ENCODE measurements at regions not wholly inside any gene's neighbourhood (a gene's known extent, or its start where the extent isn't known, plus 50 kb on each side); places are given as distances from the start of the nearest gene placed in this dataset.

DNA sequence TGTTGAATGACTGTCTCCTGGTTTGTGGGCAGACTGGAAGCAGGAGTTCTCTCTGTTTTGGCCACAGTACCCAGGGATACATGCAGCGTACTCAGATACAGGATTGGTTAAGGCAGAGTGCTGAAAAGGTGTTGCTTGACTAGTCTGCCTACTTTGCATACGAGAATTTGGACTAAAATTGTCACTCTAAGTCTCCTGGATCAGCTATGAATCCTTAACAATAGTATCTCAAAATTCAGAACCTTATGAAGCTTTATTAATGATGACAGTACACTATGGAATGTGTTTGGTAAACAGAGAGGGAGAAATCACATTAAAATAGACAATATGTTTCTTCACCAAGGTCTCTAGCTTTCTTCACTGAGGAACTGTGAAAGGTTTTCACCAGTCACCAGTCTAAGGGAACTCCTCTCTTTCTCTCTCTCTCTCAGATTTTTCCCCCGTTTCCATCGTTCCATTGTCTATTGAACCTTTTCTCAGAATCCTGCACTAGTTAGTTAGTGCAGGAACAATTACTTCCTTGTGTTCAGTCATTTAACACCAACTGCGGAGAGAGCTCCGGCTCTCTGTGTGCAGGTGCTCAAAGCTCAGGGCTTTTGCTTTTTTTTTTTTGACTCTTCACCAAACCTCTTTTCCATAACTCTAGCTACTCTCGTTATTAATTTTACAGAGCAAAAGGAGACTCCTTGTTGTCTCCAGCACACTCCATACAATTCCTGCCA is 85.9 kb upstream of the FNDC3B start:
- peak; percentile 70 for DNase-seq (ENCODE audit: low read depth, low spot score)

DNA sequence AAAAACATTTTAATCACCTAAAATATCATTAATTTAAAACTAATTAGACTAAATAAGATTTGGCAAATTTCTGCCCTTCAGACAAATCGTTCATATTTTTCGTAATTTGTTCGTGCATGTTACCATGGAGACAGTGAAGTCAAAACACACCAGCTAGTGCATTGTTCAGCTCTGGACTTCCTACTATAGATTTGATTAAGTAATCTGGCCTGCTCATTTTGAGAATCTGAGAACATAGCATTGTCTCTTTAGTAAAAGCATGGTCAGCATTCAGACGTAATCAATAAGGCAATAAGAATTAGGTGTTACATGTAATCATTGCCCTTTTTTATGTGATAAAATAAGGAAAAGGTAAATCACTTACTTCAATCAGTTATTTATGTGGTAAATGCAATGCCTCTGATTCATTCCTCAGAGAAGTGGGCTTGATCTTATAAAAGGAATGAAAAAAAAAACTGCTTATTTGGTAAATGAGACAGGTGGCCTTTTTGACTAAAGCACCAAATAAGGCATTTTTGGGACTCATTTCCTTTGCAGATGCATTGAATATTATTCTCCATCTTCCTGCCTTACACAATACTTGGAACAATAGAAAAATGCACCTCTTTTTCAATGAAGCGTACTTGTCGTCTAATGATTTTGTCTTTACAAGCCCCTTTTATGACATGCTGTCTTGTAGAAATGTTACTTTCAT is 84.5 kb upstream of the FNDC3B start:
- in situ Hi-C loops (cut with HindIII; ENCODE audit: low pct_unique_long_range_greater_than_20kb, low sequenced_read_pairs): no loop called here

More for the DNA sequence above, 85.9 kb upstream of the FNDC3B start:
- in situ Hi-C loops (cut with HindIII; ENCODE audit: low pct_unique_long_range_greater_than_20kb, low sequenced_read_pairs): no loop called here

DNA sequence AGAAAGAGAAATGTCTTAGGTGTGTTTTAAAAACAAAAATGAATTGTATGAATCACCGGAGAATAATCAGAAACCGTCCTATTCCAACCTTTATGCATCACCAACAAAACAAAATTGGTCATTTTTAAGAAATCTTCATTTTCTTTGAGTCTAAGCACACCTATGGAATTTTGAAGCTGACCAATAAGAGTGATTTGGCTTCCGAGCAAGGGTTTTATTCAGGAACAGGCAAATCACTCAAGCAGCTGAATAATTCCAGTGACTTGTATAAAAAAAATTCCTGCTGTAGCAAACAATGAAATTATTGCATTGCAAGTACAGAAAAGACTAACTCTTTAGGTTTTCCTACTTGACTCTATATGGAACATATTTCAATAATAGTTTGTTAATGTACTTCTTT is 83.8 kb upstream of the FNDC3B start:
- DNase-seq (ENCODE audit: low read depth, low spot score): no peak
- in situ Hi-C loops (cut with HindIII; ENCODE audit: low pct_unique_long_range_greater_than_20kb, low sequenced_read_pairs): no loop called here

More for the DNA sequence above, 84.5 kb upstream of the FNDC3B start:
- no peak for DNase-seq (ENCODE audit: low read depth, low spot score)

DNA sequence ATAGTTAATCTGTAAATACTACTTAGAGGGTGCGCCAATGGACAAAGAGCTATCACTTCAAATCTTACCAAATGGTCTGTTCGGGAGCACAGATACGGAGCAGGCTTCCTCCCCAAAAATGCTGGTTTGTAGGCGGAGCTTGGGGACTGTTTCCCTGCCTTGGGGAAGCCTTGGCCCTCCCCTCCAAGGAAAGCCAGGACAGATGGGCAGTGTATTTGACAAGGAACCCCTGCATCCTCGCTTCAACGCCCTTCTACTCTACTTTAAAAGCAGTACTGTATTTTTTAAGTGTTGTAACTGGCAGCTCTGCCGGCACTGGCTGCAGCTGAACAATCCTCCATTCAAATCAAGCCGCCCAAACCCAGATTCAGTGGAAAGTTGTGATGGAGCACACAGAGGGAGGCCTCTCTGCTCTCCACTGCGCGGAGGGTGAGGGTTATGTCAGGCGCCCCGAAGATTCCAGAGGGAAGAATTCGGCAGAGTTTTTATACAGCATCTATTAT is 83.1 kb upstream of the FNDC3B start:
- no peak for DNase-seq (ENCODE audit: low read depth, low spot score)
- in situ Hi-C loops (cut with HindIII; ENCODE audit: low pct_unique_long_range_greater_than_20kb, low sequenced_read_pairs): no loop called here

DNA sequence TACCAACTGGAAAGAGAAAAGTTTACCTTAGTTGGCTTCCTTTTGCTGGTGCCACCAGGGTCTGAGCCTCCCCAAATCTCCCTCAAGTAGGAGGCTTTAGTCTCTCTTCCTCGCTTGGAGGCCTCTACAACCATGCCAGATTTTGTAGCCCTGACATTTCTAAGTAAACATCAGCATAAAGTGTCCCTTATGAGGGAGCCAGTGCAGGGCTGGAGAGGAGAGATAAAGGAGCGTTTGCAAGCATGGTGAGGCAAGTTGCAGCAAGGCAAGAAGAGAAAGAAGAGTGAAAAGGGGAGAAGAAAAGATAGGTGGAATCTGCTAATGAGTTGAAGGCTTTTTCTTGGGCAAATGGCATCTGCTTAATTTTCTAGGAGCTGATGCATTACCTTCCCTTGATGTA is 82.7 kb upstream of the FNDC3B start:
- DNase-seq (ENCODE audit: low read depth, low spot score): no peak
- in situ Hi-C loops (cut with HindIII; ENCODE audit: low pct_unique_long_range_greater_than_20kb, low sequenced_read_pairs): no loop called here

DNA sequence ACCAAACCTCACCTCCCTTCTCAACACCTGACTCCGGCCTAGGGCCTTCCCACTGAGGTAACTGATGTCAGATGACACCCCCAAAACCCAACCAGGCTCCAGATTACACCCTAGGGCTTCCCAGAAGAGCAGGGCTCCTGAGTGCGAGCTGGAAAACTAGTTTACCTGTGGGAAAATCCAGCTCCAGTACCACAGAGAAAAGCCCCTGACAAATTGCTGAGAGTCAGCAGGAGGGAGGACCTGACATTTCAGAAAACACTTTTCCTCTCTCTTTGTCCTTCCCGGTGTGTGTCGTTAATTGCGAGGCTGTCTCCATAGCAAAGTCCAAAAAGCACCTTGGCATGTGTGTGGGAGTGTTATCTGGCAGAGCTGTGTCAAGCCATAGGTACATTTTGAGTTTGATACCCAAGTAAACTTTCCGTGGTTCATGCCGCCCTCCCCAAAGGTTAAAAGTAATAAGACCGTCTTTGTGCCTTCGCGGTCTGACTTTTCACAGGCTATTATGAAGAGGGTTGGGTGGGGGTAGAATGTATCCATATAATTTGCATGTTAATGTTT is 79.8 kb upstream of the FNDC3B start:
- in situ Hi-C loops (cut with HindIII; ENCODE audit: low pct_unique_long_range_greater_than_20kb, low sequenced_read_pairs): no loop called here
- no peak for DNase-seq (ENCODE audit: low read depth, low spot score)

DNA sequence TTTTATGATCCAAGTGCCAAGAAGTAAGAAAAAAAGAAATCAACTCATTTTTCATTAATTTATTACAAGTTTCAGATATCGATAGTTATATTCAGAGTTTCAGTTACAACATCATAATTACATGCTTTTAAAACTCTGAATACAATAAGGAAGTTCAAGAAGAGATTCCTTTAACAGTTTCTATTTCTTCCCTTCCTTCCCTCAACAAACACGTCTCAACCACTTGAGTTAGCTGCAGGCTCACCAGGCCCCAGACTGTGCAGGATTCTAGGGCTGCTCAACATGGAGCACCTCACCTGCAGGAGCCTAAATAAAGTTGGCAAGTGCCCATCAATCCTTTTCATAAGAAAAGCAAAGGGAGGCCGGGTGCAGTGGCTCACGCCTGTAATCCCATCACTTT is 79.2 kb upstream of the FNDC3B start:
- DNase-seq (ENCODE audit: low read depth, low spot score): no peak
- in situ Hi-C loops (cut with HindIII; ENCODE audit: low pct_unique_long_range_greater_than_20kb, low sequenced_read_pairs): no loop called here

DNA sequence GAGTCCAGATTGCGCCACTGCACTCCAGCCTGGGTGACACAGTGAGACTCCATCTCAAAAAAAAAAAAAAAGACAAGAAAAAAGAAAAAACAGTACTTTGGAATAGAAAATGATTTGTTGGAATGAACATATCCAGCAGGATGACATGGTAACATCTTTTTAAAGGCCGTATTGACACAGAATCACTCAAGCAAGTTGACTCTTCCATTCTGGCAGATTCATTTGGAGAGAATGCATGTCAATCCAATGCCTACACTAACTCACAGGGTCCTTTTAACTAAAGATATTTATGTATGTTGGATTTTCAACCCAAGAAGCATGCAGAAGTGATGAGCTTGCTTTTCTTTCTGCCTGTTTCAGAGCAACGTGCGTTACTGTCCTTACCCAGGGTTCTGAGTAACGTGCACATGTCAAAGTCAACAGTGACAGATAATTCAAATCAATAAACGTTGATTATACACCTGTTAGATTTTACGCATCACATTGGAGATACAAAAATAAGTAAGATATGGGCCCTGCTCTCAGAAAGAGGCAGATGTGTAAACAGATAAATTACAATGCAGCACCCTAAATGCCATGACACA is 77.1 kb upstream of the FNDC3B start:
- in situ Hi-C loops (cut with HindIII; ENCODE audit: low pct_unique_long_range_greater_than_20kb, low sequenced_read_pairs): no loop called here
- DNase-seq (ENCODE audit: low read depth, low spot score): no peak

DNA sequence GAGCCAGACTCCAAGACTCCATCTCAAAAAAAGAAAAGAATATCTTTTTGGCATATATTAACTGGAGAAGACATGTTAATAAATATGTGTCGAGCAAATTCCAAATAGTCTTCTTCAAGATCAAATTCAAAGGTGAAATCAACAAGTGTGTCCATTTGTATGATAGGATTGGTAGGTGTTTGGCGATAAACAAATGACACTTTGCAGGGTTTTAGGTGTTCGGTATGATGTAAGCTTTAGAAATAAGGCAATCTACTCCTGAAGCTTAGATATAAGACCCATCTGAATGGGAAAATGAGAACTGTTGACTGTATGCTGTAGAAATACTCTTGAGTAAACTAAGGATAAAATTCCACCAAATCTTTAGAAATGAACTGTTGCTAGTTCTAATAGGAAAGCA is 75.8 kb upstream of the FNDC3B start:
- in situ Hi-C loops (cut with HindIII; ENCODE audit: low pct_unique_long_range_greater_than_20kb, low sequenced_read_pairs): no loop called here
- DNase-seq (ENCODE audit: low read depth, low spot score): no peak

DNA sequence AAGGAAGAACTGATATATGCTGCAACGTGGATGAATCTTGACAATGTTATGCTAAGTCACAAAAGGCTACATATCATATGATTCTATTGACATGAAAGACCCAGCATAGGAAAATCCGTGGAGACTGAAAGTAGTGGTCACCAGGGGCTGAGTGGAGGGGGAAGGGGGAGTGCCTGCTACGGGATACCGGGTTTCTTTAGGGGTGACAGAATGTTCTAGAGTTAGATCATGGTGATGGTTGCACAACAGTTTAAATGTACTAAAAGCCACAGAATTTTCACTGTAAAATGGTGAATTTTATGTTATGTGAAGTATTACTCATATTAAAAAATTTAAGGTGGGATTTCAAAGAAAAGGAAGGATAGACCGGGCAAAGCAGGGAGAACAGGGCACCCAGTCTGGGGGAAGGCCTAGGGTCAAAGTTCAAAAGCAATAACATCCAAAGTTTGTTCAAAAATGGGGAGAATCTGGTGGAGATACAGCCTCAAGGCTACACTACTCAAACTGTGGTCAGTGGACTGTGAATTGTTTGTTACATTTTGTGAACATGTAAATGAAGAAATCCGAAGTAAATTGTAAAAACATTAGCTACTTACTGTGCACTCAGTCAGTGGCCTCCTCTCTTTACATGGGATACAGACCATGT is 74.2 kb upstream of the FNDC3B start:
- no peak for DNase-seq (ENCODE audit: low read depth, low spot score)

DNA sequence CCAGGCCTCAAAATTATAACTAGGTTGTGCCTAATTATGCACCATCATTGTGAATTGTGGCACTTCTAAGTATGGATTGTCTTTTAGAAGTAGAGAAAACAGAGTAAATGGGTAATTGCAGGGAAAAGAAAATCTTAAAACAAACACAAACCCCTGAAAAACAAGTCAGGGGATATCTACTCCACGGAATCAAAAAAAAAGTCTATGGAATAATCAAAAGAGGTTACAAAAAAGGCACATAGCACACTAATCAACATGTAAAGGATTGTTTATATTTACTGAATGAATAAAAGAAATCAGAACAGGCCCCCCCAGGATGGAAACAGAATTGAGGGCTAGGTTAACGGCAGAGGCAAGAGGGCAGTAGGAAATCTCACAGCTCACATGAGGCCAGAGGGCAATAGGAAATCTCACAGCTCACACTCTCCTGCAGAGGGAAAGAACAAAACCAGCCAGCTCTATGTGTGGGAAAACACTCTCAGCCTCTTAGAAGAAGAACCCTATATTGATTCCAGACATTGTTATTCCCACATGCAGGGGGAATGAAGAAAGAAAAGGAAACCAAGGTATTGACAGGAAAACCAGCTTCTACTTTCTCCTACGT is 72.7 kb upstream of the FNDC3B start:
- no peak for DNase-seq (ENCODE audit: low read depth, low spot score)
- in situ Hi-C loops (cut with HindIII; ENCODE audit: low pct_unique_long_range_greater_than_20kb, low sequenced_read_pairs): no loop called here

More for the DNA sequence above, 74.2 kb upstream of the FNDC3B start:
- in situ Hi-C loops (cut with HindIII; ENCODE audit: low pct_unique_long_range_greater_than_20kb, low sequenced_read_pairs): no loop called here

DNA sequence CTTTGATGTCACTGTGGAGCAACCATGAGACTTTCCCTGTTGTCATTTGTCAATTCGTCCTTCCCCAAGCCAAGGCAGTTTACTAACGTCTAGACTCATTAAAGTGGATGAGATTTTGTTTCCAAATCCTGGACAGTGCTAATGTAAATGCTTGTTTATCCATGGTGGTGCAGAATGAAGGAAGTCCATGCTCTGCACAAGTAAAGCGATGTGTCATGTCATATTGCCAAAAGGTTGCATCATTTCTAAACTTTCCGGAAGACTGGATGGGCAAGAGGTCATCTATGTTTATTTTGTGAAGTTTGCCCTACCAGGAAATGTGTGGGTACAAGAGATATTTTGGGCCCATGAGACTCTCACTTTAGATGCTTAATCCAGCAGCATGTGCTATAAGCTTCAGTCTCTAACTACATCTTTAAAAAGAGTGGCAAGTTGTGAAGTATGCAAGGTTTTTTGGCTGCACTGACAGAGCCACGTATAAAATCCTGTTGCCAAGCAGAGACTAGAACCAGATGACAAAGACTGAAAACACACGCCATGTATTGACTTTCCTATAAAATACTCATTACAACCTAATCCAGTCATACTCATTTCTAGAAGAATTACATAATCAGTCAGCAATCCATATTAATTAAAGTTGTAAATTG is 72.1 kb upstream of the FNDC3B start:
- DNase-seq (ENCODE audit: low read depth, low spot score): peak; percentile 30
- in situ Hi-C loops (cut with HindIII; ENCODE audit: low pct_unique_long_range_greater_than_20kb, low sequenced_read_pairs): no loop called here

DNA sequence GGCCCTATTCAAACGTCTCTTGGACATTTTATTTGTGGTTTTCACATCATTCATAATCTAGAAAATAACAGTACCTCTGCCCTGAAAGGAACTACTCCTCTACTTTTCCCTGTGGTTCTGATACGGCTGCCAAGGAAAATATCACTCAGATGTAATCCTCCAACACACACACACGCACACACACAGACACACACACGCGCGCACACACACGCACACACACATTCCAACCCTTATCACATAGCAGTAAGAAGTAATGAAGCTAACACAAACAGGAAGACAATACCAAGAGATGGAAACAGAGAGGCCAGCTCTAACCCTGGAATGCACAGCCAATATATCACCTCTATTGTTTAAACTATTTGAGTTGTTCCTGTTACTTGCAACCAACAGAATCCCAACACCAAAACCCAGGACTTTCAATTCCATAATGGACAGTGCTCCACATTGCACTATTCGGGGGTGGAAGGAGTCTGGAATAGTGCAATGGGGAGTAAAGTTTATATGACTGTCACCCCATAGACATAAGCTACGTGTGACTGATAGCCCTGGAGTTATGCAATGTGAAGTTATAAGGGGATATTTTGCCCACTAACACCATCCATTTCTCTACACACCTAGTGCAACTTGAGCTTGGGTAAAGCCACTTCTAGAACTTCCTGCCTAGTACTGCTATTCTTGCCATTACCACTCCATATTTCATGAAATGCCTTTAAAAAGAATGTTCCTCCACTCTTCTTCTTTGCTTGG is 71.3 kb upstream of the FNDC3B start:
- no peak for DNase-seq (ENCODE audit: low read depth, low spot score)
- in situ Hi-C loops (cut with HindIII; ENCODE audit: low pct_unique_long_range_greater_than_20kb, low sequenced_read_pairs): no loop called here

DNA sequence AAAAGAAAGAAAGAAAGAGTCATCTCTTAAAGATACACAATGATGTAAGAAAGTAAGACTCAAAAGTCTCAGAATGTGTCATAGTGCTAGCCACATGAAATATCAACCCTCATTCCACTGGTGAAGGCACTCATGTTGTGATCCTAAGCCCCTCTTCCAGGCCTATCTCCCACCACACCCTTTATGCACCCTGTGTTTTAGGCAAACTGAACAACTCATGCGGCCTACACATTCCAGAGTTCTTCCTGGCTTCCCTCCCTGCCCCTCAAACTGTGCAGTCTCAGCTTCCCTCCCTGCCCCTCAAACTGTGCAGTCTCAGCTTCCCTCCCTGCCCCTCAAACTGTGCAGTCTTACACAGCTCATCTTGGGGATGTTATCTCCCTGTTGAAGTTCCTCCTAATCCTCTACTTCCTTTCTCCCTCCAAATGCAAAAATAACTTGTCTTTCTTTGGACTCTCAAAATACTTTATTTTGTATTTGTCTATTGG is 69.0 kb upstream of the FNDC3B start:
- no peak for DNase-seq (ENCODE audit: low read depth, low spot score)
- in situ Hi-C loops (cut with HindIII; ENCODE audit: low pct_unique_long_range_greater_than_20kb, low sequenced_read_pairs): no loop called here

DNA sequence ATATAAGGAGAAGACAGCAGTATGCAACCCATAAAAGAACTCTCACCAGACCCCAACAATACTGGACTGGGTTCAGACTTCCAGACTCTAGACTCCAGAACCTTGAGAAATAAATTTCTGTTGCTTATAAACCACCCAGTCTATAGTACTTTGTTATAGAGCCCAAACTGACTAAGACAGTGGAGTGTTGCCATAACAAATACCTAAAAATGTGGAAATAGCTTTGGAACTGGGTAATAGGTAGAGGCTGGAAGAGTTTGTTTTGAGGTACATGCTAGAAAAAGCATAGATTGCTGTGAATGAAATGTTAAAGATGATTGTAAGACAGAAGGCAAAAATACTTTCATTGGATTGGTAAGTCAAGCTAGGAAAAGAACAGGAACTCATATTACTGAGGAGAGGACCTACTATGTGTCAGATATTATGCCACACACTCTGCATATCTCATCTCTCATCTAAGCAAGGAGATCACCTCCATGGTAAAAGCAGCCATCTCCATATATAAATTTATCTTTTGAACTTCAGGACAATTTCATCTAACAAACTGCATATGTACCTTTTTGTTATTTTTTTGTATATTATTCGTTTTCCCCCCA is 67.4 kb upstream of the FNDC3B start:
- no peak for DNase-seq (ENCODE audit: low read depth, low spot score)
- in situ Hi-C loops (cut with HindIII; ENCODE audit: low pct_unique_long_range_greater_than_20kb, low sequenced_read_pairs): no loop called here

DNA sequence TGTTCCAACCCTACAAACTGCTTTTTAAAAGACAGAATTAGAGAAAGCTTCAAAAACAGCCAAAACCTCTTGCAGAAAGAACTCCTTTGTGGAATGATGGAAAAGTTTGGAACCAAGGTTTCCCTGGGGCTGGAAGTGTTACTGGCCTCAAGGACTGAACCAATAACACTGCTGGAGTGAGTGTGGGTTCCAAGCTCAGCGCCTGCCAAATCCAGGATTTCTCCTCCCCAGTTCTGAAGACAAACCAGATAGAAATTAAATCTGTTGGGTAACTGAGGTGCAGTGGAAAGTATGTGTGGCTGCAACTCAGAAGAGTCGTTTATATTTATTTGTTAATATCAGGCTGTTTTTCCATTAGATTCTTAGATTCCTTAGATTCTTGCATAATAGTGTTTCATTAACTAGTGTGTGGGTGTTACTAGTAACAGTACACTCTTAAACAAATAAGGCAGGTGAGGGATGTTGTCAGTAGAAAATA is 66.5 kb upstream of the FNDC3B start:
- in situ Hi-C loops (cut with HindIII; ENCODE audit: low pct_unique_long_range_greater_than_20kb, low sequenced_read_pairs): no loop called here
- DNase-seq (ENCODE audit: low read depth, low spot score): no peak

Measured in SK-MEL-5 (cell line).